AG08395 (cell line): ENCODE measurements at regions not wholly inside any gene's neighbourhood (a gene's known extent, or its start where the extent isn't known, plus 50 kb on each side); places are given as distances from the start of the nearest gene placed in this dataset.

Source experiments
- DNase-seq: peaks from one replicate; pipeline ENCODE4 v3.0.0; 2012; ENCODE audit warnings: mixed read lengths, low spot score

GRCh38 chr3:76972624-76973296 is 67.1 kb upstream of the ROBO2 start:
- DNase-seq, result no peak

- DNase-seq, result no peak
Measured at GRCh38 chr3:76976996-76977395, 62.9 kb upstream of the ROBO2 start.

GRCh38 chr3:76985645-76986044 is 54.3 kb upstream of the ROBO2 start:
- no peak for DNase-seq

- no peak for DNase-seq
Measured at GRCh38 chr3:76986876-76987474, 52.9 kb upstream of the ROBO2 start.
